Parathyroid adenoma (tissue), 2 donors: ENCODE measurements at regions not wholly inside any gene's neighbourhood (a gene's known extent, or its start where the extent isn't known, plus 50 kb on each side); places are given as distances from the start of the nearest gene placed in this dataset.

Experiments
- H2AFZ ChIP-seq: fragments of 300-600 bp; sonication (generic); one replicate; pipeline ENCODE4 v1.7.0; 2017; ENCODE audit warnings: antibody characterized with exemption, mild to moderate bottlenecking
- H3K27ac ChIP-seq: fragments of 300-600 bp; sonication (generic); one replicate; pipeline ENCODE4 v1.7.0; 2017
- H3K27me3 ChIP-seq: fragments of 300-600 bp; sonication (generic); one replicate; pipeline ENCODE4 v1.7.0; 2017; ENCODE audit warnings: low read length; ENCODE audit not compliant: control insufficient read depth, insufficient read depth
- H3K36me3 ChIP-seq: fragments of 300-600 bp; sonication (generic); one replicate; pipeline ENCODE4 v1.7.0; 2017; ENCODE audit warnings: low read length; ENCODE audit not compliant: control insufficient read depth, insufficient read depth
- H3K4me1 ChIP-seq: fragments of 300-600 bp; sonication (generic); one replicate; pipeline ENCODE4 v1.7.0; 2017; ENCODE audit warnings: control low read depth
- H3K4me2 ChIP-seq: fragments of 300-600 bp; sonication (generic); one replicate; pipeline ENCODE4 v1.7.0; 2017; ENCODE audit warnings: low read length
- H3K4me3 ChIP-seq: fragments of 300-600 bp; sonication (generic); one replicate; pipeline ENCODE4 v1.7.0; 2017; ENCODE audit warnings: low read depth, low read length
- H3K79me2 ChIP-seq: fragments of 300-600 bp; sonication (generic); one replicate; pipeline ENCODE4 v1.7.0; 2017; ENCODE audit warnings: control low read depth
- H3K9ac ChIP-seq: fragments of 300-600 bp; sonication (generic); one replicate; pipeline ENCODE4 v1.7.0; 2017; ENCODE audit warnings: mild to moderate bottlenecking
- H3K9me3 ChIP-seq: fragments of 300-600 bp; sonication (generic); one replicate; pipeline ENCODE4 v1.7.0; 2017; ENCODE audit warnings: low read length; ENCODE audit not compliant: control insufficient read depth
- TF ChIP-seq, protein P1 (sequence below): fragments of 300-600 bp; sonication (generic); IDR thresholded peaks from one replicate; pipeline ENCODE4 v1.7.0; 2017; ENCODE audit warnings: antibody characterized with exemption, mild to moderate bottlenecking
- donor health status: primary hyperparathyroidism.

- Histone ChIP-seq H3K79me2 (no peaks in the 10 kb centered on the region), H3K36me3 (no peaks in the 10 kb centered on the region), H3K4me1 (no peaks in the 10 kb centered on the region), H3K27me3 (no peaks in the 10 kb centered on the region), H3K4me3 (no peak overlapping the region), H3K9ac (no peak overlapping the region), H3K9me3 (no peaks in the 10 kb centered on the region), H3K27ac (no peak overlapping the region), H3K4me2 (no peak overlapping the region), H2AFZ (no peak overlapping the region)
- TF ChIP-seq, protein P1, sequence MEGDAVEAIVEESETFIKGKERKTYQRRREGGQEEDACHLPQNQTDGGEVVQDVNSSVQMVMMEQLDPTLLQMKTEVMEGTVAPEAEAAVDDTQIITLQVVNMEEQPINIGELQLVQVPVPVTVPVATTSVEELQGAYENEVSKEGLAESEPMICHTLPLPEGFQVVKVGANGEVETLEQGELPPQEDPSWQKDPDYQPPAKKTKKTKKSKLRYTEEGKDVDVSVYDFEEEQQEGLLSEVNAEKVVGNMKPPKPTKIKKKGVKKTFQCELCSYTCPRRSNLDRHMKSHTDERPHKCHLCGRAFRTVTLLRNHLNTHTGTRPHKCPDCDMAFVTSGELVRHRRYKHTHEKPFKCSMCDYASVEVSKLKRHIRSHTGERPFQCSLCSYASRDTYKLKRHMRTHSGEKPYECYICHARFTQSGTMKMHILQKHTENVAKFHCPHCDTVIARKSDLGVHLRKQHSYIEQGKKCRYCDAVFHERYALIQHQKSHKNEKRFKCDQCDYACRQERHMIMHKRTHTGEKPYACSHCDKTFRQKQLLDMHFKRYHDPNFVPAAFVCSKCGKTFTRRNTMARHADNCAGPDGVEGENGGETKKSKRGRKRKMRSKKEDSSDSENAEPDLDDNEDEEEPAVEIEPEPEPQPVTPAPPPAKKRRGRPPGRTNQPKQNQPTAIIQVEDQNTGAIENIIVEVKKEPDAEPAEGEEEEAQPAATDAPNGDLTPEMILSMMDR: no peak
These were observed 173.0 kb downstream of the CBLN1 start for GRCh38 chr16:49108611-49109010.

- no peaks in the 10 kb centered on the region for H3K79me2 ChIP-seq
These were observed 178.3 kb downstream of the CBLN1 start for GRCh38 chr16:49103298-49103697.

DNA sequence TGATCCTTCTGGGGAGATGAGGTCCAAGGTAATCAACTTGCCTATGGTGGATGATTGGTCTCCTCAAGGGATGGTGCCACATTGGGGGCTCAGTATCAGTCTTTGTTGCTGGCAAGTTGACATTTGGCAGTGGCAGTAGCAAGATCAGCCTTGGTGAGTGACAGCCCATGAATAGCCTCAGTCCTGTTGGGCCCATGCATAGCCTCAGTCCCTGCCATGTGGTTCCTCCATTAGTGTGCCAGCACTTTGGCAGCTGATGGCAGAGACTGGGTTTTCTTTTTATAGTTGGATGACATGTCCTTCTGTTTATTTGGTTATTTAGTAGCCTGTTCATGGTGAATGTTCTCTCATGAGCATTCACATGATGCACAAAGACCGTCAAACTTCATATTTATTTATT, 179.6 kb downstream of the CBLN1 start:
- Histone ChIP-seq H3K4me1 (no peaks in the 10 kb centered on the region), H3K4me2 (no peak overlapping the region), H3K27me3 (no peaks in the 10 kb centered on the region), H3K79me2 (no peaks in the 10 kb centered on the region), H3K9me3 (no peaks in the 10 kb centered on the region), H3K9ac (no peak overlapping the region), H3K27ac (no peak overlapping the region), H2AFZ (no peak overlapping the region), H3K36me3 (no peaks in the 10 kb centered on the region), H3K4me3 (no peak overlapping the region)
- TF ChIP-seq, protein P1: no peak

More at GRCh38 chr16:49103298-49103697, 178.3 kb downstream of the CBLN1 start:
- H3K27me3 ChIP-seq: no peaks in the 10 kb centered on the region
- H3K9ac ChIP-seq: no peak overlapping the region
- H3K4me2 ChIP-seq: no peak overlapping the region
- H3K4me1 ChIP-seq: no peaks in the 10 kb centered on the region
- no peak overlapping the region for H3K27ac ChIP-seq
- H2AFZ ChIP-seq: no peak overlapping the region
- H3K36me3 ChIP-seq: no peaks in the 10 kb centered on the region
- no peak overlapping the region for H3K4me3 ChIP-seq
- TF ChIP-seq, protein P1: no peak
- H3K9me3 ChIP-seq: no peaks in the 10 kb centered on the region

DNA sequence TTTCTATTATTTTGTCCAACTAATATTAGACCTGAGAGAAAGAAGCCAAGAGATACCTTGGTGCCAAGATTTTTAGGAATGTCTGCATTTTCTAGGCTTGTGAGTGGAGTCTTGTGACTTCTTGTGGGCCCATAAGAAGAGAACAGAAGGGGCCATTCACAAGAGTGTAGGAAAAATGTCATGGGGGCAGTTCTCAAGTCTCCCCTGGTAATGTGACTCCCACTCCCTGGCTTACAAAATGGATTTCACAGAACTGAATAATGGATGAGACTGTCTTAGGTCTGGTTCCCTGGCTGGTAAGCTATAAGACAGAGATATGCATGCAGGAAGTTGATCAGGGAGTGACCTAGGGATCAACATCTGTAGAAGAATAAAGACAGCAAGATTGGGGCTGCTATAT, 181.3 kb downstream of the CBLN1 start:
- Histone ChIP-seq H3K27ac (no peak overlapping the region), H3K9ac (no peak overlapping the region), H3K79me2 (no peaks in the 10 kb centered on the region), H3K4me1 (no peaks in the 10 kb centered on the region), H3K4me2 (no peak overlapping the region), H3K4me3 (no peak overlapping the region), H3K27me3 (no peaks in the 10 kb centered on the region), H2AFZ (no peak overlapping the region), H3K36me3 (no peaks in the 10 kb centered on the region), H3K9me3 (no peaks in the 10 kb centered on the region)
- TF ChIP-seq, protein P1: no peak

DNA sequence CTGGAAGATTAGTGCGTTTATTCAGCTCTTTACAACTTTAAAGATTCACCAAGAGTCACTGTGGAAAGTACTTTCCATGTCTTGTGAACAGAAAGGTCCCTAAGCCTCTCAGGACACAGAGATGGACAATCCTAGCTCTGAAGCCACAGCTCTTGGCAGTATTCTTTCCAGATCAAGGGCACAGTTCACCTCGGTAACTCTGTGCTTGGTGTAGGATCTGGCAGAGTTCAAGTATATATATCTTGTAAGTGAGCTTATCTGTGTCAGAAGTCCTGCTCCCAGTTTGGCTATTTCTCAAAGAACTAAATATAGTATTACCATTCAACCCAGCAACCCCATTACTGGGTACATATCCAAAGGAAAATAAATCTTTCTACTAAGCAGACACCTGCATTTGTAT, 183.7 kb downstream of the CBLN1 start:
- Histone ChIP-seq H3K36me3 (no peaks in the 10 kb centered on the region), H3K4me2 (no peak overlapping the region), H2AFZ (no peak overlapping the region), H3K9ac (no peak overlapping the region), H3K4me3 (no peak overlapping the region), H3K27ac (no peak overlapping the region), H3K27me3 (no peaks in the 10 kb centered on the region), H3K9me3 (no peaks in the 10 kb centered on the region), H3K4me1 (no peaks in the 10 kb centered on the region), H3K79me2 (no peaks in the 10 kb centered on the region)
- TF ChIP-seq, protein P1: no peak
